Glomerular visceral epithelial cell (primary cell): ENCODE measurements at regions not wholly inside any gene's neighbourhood (a gene's known extent, or its start where the extent isn't known, plus 50 kb on each side); places are given as distances from the start of the nearest gene placed in this dataset.
"Not testable (repeated sequence)": the region's sequence is repeated elsewhere in the genome, so short reads cannot be mapped to it uniquely, and the experiment has no call there.

Experiments
- DNase-seq: peaks from one replicate; pipeline ENCODE4 v3.0.0-alpha.2; 2016; ENCODE audit errors: extremely low spot score

GRCh38 chr7:67301667-67302066, 305.0 kb downstream of the TYW1 start:
- peak; percentile 5 for DNase-seq

GRCh38 chr7:67302113-67303039, 305.7 kb downstream of the TYW1 start:
- DNase-seq, result peak; percentile 99

GRCh38 chr7:67304846-67305245, 308.2 kb downstream of the TYW1 start:
- DNase-seq, result not testable (repeated sequence)

GRCh38 chr7:67306331-67306730, 309.7 kb downstream of the TYW1 start:
- no peak for DNase-seq

- no peak for DNase-seq
Observed at GRCh38 chr7:67309764-67310549, 313.3 kb downstream of the TYW1 start.

- no peak for DNase-seq
Observed at GRCh38 chr7:67311901-67312300, 315.3 kb downstream of the TYW1 start.

GRCh38 chr7:67313213-67313612, 316.6 kb downstream of the TYW1 start:
- no peak for DNase-seq

GRCh38 chr7:67316902-67317301, 320.3 kb downstream of the TYW1 start:
- not testable (repeated sequence) for DNase-seq

GRCh38 chr7:67328257-67328656, 331.6 kb downstream of the TYW1 start:
- DNase-seq, result not testable (repeated sequence)

- DNase-seq, result not testable (repeated sequence)
Observed at GRCh38 chr7:67335165-67335564, 338.5 kb downstream of the TYW1 start.

- DNase-seq, result not testable (repeated sequence)
Observed at GRCh38 chr7:67335663-67336062, 339.0 kb downstream of the TYW1 start.

- DNase-seq, result not testable (repeated sequence)
Observed at GRCh38 chr7:67338545-67338944, 341.9 kb downstream of the TYW1 start.

- no peak for DNase-seq
Observed at GRCh38 chr7:67341153-67341768, 344.6 kb downstream of the TYW1 start.

GRCh38 chr7:67343114-67343513, 346.5 kb downstream of the TYW1 start:
- no peak for DNase-seq

GRCh38 chr7:67343572-67343971, 346.9 kb downstream of the TYW1 start:
- DNase-seq, result no peak

GRCh38 chr7:67344481-67345193, 348.0 kb downstream of the TYW1 start:
- no peak for DNase-seq

GRCh38 chr7:67346126-67346525, 349.5 kb downstream of the TYW1 start:
- no peak for DNase-seq

GRCh38 chr7:67346876-67347275, 350.2 kb downstream of the TYW1 start:
- DNase-seq, result no peak

- no peak for DNase-seq
Observed at GRCh38 chr7:67348171-67348570, 351.5 kb downstream of the TYW1 start.

GRCh38 chr7:67357653-67358052, 361.0 kb downstream of the TYW1 start:
- not testable (repeated sequence) for DNase-seq

- DNase-seq, result not testable (repeated sequence)
Observed at GRCh38 chr7:67358316-67358715, 361.7 kb downstream of the TYW1 start.

GRCh38 chr7:67358738-67359137, 362.1 kb downstream of the TYW1 start:
- not testable (repeated sequence) for DNase-seq
